ENCODE measurements at regions not wholly inside any gene's neighbourhood (a gene's known extent, or its start where the extent isn't known, plus 50 kb on each side); places are given as distances from the start of the nearest gene placed in this dataset.

- in situ Hi-C loops (cut with HindIII; ENCODE audit: low sequenced_read_pairs), result no loop called here
Observed at GRCh38 chr11:70851308-70851707, 401.1 kb downstream of the SHANK2 start.

- in situ Hi-C loops (cut with HindIII; ENCODE audit: low sequenced_read_pairs), result no loop called here
Observed at GRCh38 chr11:70851907-70852306, 400.5 kb downstream of the SHANK2 start.

- in situ Hi-C loops (cut with HindIII; ENCODE audit: low sequenced_read_pairs), result no loop called here
Observed at GRCh38 chr11:70853068-70853769, 399.2 kb downstream of the SHANK2 start.

GRCh38 chr11:70853770-70854108 is 398.6 kb downstream of the SHANK2 start:
- in situ Hi-C loops (cut with HindIII; ENCODE audit: low sequenced_read_pairs), result no loop called here

- in situ Hi-C loops (cut with HindIII; ENCODE audit: low sequenced_read_pairs), result no loop called here
Observed at GRCh38 chr11:70854201-70854600, 398.2 kb downstream of the SHANK2 start.

GRCh38 chr11:70854901-70855556 is 397.3 kb downstream of the SHANK2 start:
- in situ Hi-C loops (cut with HindIII; ENCODE audit: low sequenced_read_pairs), result no loop called here

GRCh38 chr11:70857894-70858293 is 394.5 kb downstream of the SHANK2 start:
- in situ Hi-C loops (cut with HindIII; ENCODE audit: low sequenced_read_pairs), result no loop called here

GRCh38 chr11:70859180-70859579 is 393.2 kb downstream of the SHANK2 start:
- in situ Hi-C loops (cut with HindIII; ENCODE audit: low sequenced_read_pairs), result no loop called here

- in situ Hi-C loops (cut with HindIII; ENCODE audit: low sequenced_read_pairs), result no loop called here
Observed at GRCh38 chr11:70860888-70861287, 391.5 kb downstream of the SHANK2 start.

GRCh38 chr11:70861559-70861958 is 390.8 kb downstream of the SHANK2 start:
- in situ Hi-C loops (cut with HindIII; ENCODE audit: low sequenced_read_pairs), result no loop called here

GRCh38 chr11:70862093-70862492 is 390.3 kb downstream of the SHANK2 start:
- in situ Hi-C loops (cut with HindIII; ENCODE audit: low sequenced_read_pairs), result no loop called here

GRCh38 chr11:70863186-70863585 is 389.2 kb downstream of the SHANK2 start:
- in situ Hi-C loops (cut with HindIII; ENCODE audit: low sequenced_read_pairs), result no loop called here

GRCh38 chr11:70863993-70864392 is 388.4 kb downstream of the SHANK2 start:
- in situ Hi-C loops (cut with HindIII; ENCODE audit: low sequenced_read_pairs), result no loop called here

GRCh38 chr11:70865356-70865755 is 387.0 kb downstream of the SHANK2 start:
- in situ Hi-C loops (cut with HindIII; ENCODE audit: low sequenced_read_pairs), result no loop called here

GRCh38 chr11:70866834-70867233 is 385.5 kb downstream of the SHANK2 start:
- in situ Hi-C loops (cut with HindIII; ENCODE audit: low sequenced_read_pairs), result no loop called here

GRCh38 chr11:70867281-70868047 is 384.9 kb downstream of the SHANK2 start:
- in situ Hi-C loops (cut with HindIII; ENCODE audit: low sequenced_read_pairs), result no loop called here

GRCh38 chr11:70868341-70868885 is 384.0 kb downstream of the SHANK2 start:
- in situ Hi-C loops (cut with HindIII; ENCODE audit: low sequenced_read_pairs), result no loop called here

GRCh38 chr11:70869054-70869453 is 383.3 kb downstream of the SHANK2 start:
- in situ Hi-C loops (cut with HindIII; ENCODE audit: low sequenced_read_pairs), result no loop called here

GRCh38 chr11:70871881-70872280 is 380.5 kb downstream of the SHANK2 start:
- in situ Hi-C loops (cut with HindIII; ENCODE audit: low sequenced_read_pairs), result no loop called here

- in situ Hi-C loops (cut with HindIII; ENCODE audit: low sequenced_read_pairs), result no loop called here
Observed at GRCh38 chr11:70872299-70872698, 380.1 kb downstream of the SHANK2 start.

- in situ Hi-C loops (cut with HindIII; ENCODE audit: low sequenced_read_pairs), result no loop called here
Observed at GRCh38 chr11:70872955-70873735, 379.2 kb downstream of the SHANK2 start.
